Effector memory CD4-positive, alpha-beta T cell (primary cell): ENCODE measurements at regions not wholly inside any gene's neighbourhood (a gene's known extent, or its start where the extent isn't known, plus 50 kb on each side); places are given as distances from the start of the nearest gene placed in this dataset.
A peak's percentile ranks its signal among the peaks of the same experiment; 100 is the strongest.

ENCODE experiments used
- DNase-seq, 3 donors: peaks; one replicate each; pipeline ENCODE4 v3.0.0-alpha.2; 2020
- H3K27ac ChIP-seq: 2 replicates; pipeline ENCODE4 v1.7.0; 2013; ENCODE audit warnings: mild to moderate bottlenecking, low read length, moderate library complexity; ENCODE audit not compliant: insufficient read depth, poor library complexity, severe bottlenecking
- H3K27me3 ChIP-seq: replicated peaks from 2 replicates; pipeline ENCODE4 v1.7.0; 2013; ENCODE audit warnings: mild to moderate bottlenecking, low read length; ENCODE audit not compliant: insufficient read depth, control insufficient read depth, poor library complexity, severe bottlenecking
- H3K36me3 ChIP-seq: 2 replicates; pipeline ENCODE4 v1.7.0; 2013; ENCODE audit warnings: mild to moderate bottlenecking, low read length, moderate library complexity; ENCODE audit not compliant: control insufficient read depth, insufficient read depth
- H3K4me1 ChIP-seq: 2 replicates; pipeline ENCODE4 v1.7.0; 2013; ENCODE audit warnings: low read length, mild to moderate bottlenecking; ENCODE audit not compliant: control insufficient read depth, insufficient read depth, poor library complexity, severe bottlenecking
- H3K4me3 ChIP-seq: 2 replicates; pipeline ENCODE4 v1.7.0; 2013; ENCODE audit warnings: low read length, low read depth, mild to moderate bottlenecking; ENCODE audit not compliant: insufficient read depth, poor library complexity, severe bottlenecking
- H3K9me3 ChIP-seq: 2 replicates; pipeline ENCODE4 v1.7.0; 2013; ENCODE audit warnings: mild to moderate bottlenecking, low read length, moderate library complexity; ENCODE audit not compliant: control insufficient read depth

- H3K27me3 ChIP-seq = no peaks in the 10 kb centered on the region
- H3K36me3 ChIP-seq = no peaks in the 10 kb centered on the region
- peaks cover 16% of the 10 kb centered on the region for H3K4me1 ChIP-seq
- no peak overlapping the region for H3K4me3 ChIP-seq
- peaks cover 2% of the 10 kb centered on the region for H3K9me3 ChIP-seq
- DNase-seq = no peak
- no peak overlapping the region for H3K27ac ChIP-seq
Measured at GRCh38 chr7:155201325-155202087, 96.2 kb upstream of the INSIG1 start.

DNA sequence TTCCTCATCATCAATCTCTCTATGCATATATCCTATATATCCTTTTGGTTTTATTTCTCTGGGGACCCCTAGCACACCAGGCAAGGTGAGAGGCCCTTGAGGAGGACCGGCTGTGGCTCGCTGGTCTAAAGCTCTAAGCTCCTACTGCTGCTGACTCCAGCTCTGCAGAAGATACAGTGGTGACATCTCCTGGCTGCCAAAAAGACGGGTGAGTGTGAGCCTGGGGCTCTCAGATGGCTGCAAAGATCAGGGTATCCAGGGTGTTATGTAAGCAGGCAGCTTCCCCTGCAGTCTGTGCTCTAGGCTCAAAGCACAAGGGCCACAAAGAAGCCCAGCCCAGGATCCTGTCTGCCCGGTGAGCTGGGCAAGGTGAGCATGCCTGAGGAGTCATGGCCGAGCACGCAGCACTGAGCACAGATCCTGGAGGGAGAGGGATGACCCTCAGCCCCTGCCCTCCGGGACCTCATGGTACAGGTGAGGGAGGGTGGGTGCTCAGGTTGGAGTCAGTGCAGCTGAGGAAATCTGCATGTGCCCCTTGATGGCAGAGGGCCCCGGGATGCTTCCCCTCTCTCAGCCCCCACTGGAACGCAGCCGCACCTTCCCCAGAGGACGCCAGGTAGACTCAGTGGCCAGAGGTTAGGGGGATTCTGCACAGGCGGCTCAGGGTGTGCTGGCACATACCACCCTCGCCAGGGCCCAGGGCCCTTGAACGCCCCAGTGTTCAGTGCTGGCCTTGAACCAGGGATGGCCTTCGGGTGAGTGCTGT is 95.4 kb upstream of the INSIG1 start:
- Histone ChIP-seq H3K27me3 (no peaks in the 10 kb centered on the region), H3K4me1 (peaks cover 19% of the 10 kb centered on the region), H3K27ac (no peak overlapping the region), H3K9me3 (no peaks in the 10 kb centered on the region), H3K4me3 (no peak overlapping the region), H3K36me3 (no peaks in the 10 kb centered on the region)
- DNase-seq = no peak

GRCh38 chr7:155203059-155203881 is 94.4 kb upstream of the INSIG1 start:
- Histone ChIP-seq H3K27ac (no peak overlapping the region), H3K36me3 (no peaks in the 10 kb centered on the region), H3K4me3 (no peak overlapping the region), H3K27me3 (no peaks in the 10 kb centered on the region), H3K9me3 (no peaks in the 10 kb centered on the region), H3K4me1 (peaks cover 19% of the 10 kb centered on the region)
- DNase-seq = no peak

DNA sequence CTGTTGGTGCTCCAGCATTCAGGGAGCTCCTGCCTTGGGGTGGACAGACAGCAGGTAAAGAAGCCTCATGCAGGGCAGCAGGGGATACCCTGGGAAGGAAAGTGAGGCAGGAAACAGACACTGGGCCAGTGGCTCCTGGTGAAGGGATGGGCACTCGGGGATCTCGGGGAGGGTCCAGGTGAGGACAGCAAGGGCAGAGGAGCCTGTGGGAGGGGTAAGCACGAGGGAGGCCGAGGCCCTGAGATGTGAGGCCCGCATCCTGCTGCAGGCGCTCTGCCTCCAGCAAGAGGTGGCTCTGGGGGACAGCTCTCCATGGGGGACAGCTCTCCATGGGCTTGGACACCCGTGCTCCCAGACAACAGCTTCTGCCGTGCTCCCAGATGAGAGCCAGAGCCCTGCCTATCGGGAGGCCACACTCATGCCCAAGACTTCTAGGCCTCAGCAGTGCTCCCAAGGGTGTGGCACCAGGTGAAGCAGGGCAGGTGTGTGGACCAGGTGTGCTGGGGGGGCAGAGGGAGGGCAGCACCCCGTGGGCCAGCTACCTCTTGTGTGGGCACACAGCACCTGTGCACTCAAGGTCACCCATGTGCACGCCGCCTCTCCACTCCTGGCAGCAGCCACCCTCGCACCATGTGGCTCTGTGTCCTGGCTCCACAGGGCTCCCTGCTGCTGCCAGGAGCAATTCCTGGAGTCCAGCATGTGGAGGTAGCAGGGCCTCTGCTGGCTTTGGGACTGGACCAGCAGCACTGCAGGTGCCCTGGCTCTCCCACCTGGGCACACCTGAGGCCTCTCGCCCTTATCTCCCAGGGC is 93.6 kb upstream of the INSIG1 start:
- Histone ChIP-seq H3K36me3 (no peaks in the 10 kb centered on the region), H3K27ac (no peak overlapping the region), H3K4me1 (peaks cover 19% of the 10 kb centered on the region), H3K9me3 (no peaks in the 10 kb centered on the region), H3K4me3 (no peak overlapping the region), H3K27me3 (no peaks in the 10 kb centered on the region)
- DNase-seq = no peak

GRCh38 chr7:155204744-155205367 is 92.8 kb upstream of the INSIG1 start:
- Histone ChIP-seq H3K4me3 (peak overlapping the region; percentile 53), H3K27ac (peak overlapping the region; percentile 78), H3K36me3 (no peaks in the 10 kb centered on the region), H3K9me3 (no peaks in the 10 kb centered on the region), H3K27me3 (no peaks in the 10 kb centered on the region), H3K4me1 (peaks cover 19% of the 10 kb centered on the region)
- no peak for DNase-seq

DNA sequence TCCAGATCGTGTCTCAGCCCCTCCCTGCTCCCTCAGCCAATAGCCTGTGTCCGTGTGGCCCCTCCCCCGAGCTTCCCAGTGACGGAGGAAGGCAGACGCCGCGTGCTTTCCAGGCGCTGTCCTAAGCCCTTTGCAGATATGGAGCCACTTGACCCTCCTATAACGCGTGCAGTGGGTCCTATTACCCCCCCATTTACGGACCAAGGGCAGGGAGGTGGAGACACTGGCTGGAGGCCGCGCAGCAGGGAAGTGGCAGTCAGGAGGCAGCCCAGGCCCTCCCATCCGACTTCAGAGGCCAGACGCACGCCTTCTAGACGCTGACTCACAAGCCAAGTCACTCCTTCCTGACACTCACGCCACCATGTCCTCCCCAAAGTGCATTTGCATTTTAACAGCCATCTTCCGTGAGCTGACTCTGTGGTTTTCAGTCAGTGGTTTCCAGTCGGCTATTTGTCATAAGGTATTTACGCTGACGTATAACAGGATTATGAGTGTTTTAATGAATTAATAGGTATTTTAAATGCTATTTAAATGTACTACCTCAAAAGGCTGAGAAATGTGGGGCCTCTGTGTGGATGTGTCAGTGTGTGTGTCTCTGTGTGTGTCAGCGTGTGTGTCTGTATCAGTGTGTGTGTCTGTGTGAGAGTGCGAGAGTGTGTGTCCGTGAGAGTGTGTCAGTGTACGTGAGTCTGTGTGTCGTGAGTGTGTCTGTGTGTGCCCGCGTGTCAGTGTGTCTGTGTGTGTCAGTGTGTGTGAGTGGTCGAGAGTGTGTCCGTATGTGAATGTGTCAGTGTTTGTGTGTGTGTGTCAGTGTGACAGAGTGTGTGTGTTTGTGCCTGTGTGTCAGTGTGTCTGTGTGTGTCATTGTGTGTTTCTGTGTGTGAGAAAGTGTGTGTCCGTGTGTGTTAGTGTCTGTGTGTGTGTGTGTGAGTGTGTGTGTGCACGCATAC is 92.0 kb upstream of the INSIG1 start:
- Histone ChIP-seq H3K9me3 (no peaks in the 10 kb centered on the region), H3K27ac (peak overlapping the region; percentile 78), H3K36me3 (no peaks in the 10 kb centered on the region), H3K4me1 (peaks cover 19% of the 10 kb centered on the region), H3K4me3 (peak overlapping the region; percentile 53), H3K27me3 (no peaks in the 10 kb centered on the region)
- peak; percentile 81 to 87 (median 83) for DNase-seq

GRCh38 chr7:155206318-155207020 is 91.2 kb upstream of the INSIG1 start:
- Histone ChIP-seq H3K4me1 (peaks cover 19% of the 10 kb centered on the region), H3K4me3 (peak overlapping the region; percentile 53), H3K27ac (peak overlapping the region; percentile 78), H3K27me3 (no peaks in the 10 kb centered on the region), H3K9me3 (no peaks in the 10 kb centered on the region), H3K36me3 (no peaks in the 10 kb centered on the region)
- peak; percentile 58 to 71 (median 63) for DNase-seq

DNA sequence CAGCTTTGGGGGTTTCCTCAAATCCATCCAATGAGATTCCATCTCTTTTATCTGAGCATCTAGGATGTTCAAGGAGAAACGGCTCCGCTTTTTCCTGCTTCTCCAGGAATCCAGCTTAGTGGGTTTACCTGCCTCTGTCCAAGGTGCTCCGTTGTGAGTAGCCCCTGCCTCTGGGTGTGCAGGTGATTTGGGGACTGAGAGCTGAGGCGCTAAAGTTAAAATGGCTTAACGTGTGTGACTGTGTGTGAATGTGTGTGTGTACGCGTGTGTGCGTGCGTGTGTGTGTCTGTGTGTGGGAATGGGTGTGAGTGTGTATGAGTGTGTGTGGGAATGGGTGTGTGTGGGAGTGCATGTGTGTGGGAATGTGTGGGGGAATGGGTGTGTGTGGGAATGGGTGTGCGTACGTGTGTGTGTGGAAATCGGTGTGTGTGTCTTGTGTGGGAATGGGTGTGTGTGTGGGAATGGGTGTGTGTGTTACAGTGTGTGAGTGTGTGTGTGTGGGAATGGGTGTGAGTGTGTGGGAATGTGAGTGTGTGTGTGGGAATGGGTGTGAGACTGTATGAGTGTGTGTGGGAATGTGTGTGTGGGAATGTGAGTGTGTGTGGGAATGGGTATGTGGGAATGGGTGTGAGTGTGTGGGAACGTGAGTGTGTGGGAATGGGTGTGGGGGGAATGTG is 90.2 kb upstream of the INSIG1 start:
- DNase-seq = no peak

More for the DNA sequence above, 90.2 kb upstream of the INSIG1 start:
- no peak overlapping the region for H3K4me3 ChIP-seq
- H3K9me3 ChIP-seq = no peaks in the 10 kb centered on the region
- no peak overlapping the region for H3K27ac ChIP-seq
- no peaks in the 10 kb centered on the region for H3K36me3 ChIP-seq
- peaks cover 19% of the 10 kb centered on the region for H3K4me1 ChIP-seq
- H3K27me3 ChIP-seq = no peaks in the 10 kb centered on the region
